Stimulated activated CD4-positive, alpha-beta T cell treated with anti-CD3 and anti-CD28 coated beads, Interleukin-1b, Interleukin-23, amount 100 ng/mL, for 24 hours (primary cell): ENCODE measurements at regions not wholly inside any gene's neighbourhood (a gene's known extent, or its start where the extent isn't known, plus 50 kb on each side); places are given as distances from the start of the nearest gene placed in this dataset.
"Not testable (repeated sequence)": the region's sequence is repeated elsewhere in the genome, so short reads cannot be mapped to it uniquely, and the experiment has no call there.

Experiments used
- DNase-seq, 4 experiments: peaks; one replicate each; pipeline ENCODE4 v3.0.0-alpha.2; 2020; ENCODE audit warnings: low read depth in 4 of 4, low spot score in 1 of 4

- DNase-seq: no peak
Observed at GRCh38 chr10:91002656-91003055, 81.8 kb upstream of the ANKRD1 start.

- DNase-seq: not testable (repeated sequence)
Observed at GRCh38 chr10:91003379-91003778, 82.5 kb upstream of the ANKRD1 start.

GRCh38 chr10:91005276-91005675, 84.4 kb upstream of the ANKRD1 start:
- DNase-seq: not testable (repeated sequence)

GRCh38 chr10:91006001-91006751, 85.3 kb upstream of the ANKRD1 start:
- DNase-seq: peak; percentile 45 to 63 (median 50)

GRCh38 chr10:91006752-91007346, 86.0 kb upstream of the ANKRD1 start:
- no peak for DNase-seq

GRCh38 chr10:91007655-91008054, 86.8 kb upstream of the ANKRD1 start:
- DNase-seq: no peak

- no peak for DNase-seq
Observed at GRCh38 chr10:91009121-91009520, 88.2 kb upstream of the ANKRD1 start.

- DNase-seq: no peak
Observed at GRCh38 chr10:91010952-91011351, 90.1 kb upstream of the ANKRD1 start.

- no peak for DNase-seq
Observed at GRCh38 chr10:91012502-91012901, 91.6 kb upstream of the ANKRD1 start.

- no peak for DNase-seq
Observed at GRCh38 chr10:91013985-91014384, 93.1 kb upstream of the ANKRD1 start.

- DNase-seq: no peak
Observed at GRCh38 chr10:91017198-91017597, 96.3 kb upstream of the ANKRD1 start.

- no peak for DNase-seq
Observed at GRCh38 chr10:91021901-91022300, 101.0 kb upstream of the ANKRD1 start.

- DNase-seq: no peak
Observed at GRCh38 chr10:91022390-91022789, 101.5 kb upstream of the ANKRD1 start.

GRCh38 chr10:91022924-91023699, 102.2 kb upstream of the ANKRD1 start:
- DNase-seq: no peak

GRCh38 chr10:91023700-91024398, 103.0 kb upstream of the ANKRD1 start:
- no peak for DNase-seq

GRCh38 chr10:91024541-91024940, 103.7 kb upstream of the ANKRD1 start:
- DNase-seq: no peak

GRCh38 chr10:91032611-91033206, 111.8 kb upstream of the ANKRD1 start:
- DNase-seq: no peak

GRCh38 chr10:91033324-91033950, 112.5 kb upstream of the ANKRD1 start:
- no peak for DNase-seq

GRCh38 chr10:91034042-91034441, 113.2 kb upstream of the ANKRD1 start:
- no peak for DNase-seq

- no peak for DNase-seq
Observed at GRCh38 chr10:91034494-91035159, 113.7 kb upstream of the ANKRD1 start.
